Inferior parietal cortex (tissue), 1 donor: ENCODE measurements at regions not wholly inside any gene's neighbourhood (a gene's known extent, or its start where the extent isn't known, plus 50 kb on each side); places are given as distances from the start of the nearest gene placed in this dataset.

Experiments
- DNase-seq: peaks from one replicate; pipeline ENCODE4 v3.0.0-alpha.2; 2016; ENCODE audit errors: extremely low spot score

GRCh38 chr2:34112161-34112560 is 513.1 kb upstream of the FAM98A start:
- no peak for DNase-seq

- no peak for DNase-seq
Observed at GRCh38 chr2:34110392-34110791, 511.3 kb upstream of the FAM98A start.

GRCh38 chr2:34107811-34108210 is 508.7 kb upstream of the FAM98A start:
- DNase-seq = no peak

GRCh38 chr2:34105006-34105767 is 506.1 kb upstream of the FAM98A start:
- DNase-seq = no peak

- no peak for DNase-seq
Observed at GRCh38 chr2:34104601-34105000, 505.5 kb upstream of the FAM98A start.

DNA sequence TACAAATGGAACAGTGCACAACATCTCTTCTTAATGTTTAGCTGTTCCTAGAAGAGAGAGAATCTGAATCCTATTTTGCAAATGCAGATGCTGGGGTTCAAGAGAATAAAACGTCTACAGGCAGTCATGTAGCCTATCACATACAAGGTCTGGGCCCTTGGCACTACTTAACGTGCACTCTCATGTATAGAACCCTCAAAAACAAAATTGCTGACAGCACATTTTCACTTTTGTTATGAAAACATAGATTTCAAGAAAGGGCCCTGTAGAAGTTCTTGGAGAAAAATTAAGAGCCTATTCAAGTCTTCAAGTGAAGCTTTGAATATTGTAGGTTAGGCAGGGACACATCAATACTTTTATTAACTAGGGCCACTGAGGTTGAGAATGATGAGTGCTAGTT is 504.3 kb upstream of the FAM98A start:
- no peak for DNase-seq

DNA sequence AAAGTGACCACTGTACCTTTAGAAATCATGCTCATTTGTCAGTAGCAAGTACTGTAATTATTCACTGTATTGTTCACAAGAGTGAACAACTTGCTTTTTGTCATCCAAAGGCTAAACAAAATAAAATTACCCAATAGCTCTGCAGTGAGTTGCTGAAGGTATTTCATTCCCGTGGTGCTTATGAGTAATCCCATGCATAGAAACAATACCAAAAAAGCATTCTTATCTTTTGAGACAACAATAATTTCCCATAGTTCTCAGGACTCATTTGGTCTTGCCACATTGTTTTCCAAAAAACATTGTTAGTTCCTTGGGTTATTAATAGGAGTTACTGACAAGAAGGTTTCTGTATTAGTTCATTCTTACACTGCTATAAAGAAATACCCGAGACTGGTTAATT is 503.2 kb upstream of the FAM98A start:
- DNase-seq = no peak

- no peak for DNase-seq
Observed at GRCh38 chr2:34099377-34099776, 500.3 kb upstream of the FAM98A start.

- no peak for DNase-seq
Observed at GRCh38 chr2:34098256-34098655, 499.2 kb upstream of the FAM98A start.

DNA sequence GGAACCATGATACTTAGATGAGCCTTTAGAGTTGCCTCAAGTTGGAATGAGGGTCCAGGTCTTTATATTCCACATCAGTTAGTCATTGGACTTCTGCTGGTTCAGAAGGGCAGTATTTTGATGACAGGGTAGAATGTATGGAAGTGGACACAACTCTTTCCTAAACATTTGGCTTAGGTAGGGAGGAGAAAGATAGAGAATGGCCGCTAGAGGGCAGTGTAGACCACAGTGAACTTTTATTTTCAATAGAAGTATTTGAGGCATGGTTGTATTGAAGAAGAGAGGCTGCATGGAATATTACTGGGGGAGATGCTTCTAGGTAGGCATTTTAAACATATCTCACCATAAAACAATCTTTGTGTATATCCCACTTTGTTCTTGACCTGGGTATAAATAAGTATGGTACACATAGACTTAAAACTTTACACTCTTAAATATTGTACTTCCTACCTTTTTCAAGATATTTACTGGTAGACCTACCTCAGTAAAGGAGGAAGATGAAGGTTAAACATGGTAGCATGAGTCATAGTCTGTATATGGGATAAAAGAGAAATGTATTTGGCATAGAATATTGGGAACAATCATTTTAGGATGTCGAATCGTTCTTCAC is 497.6 kb upstream of the FAM98A start:
- peak; percentile 95 for DNase-seq

- DNase-seq = no peak
Observed at GRCh38 chr2:34093790-34094189, 494.7 kb upstream of the FAM98A start.

DNA sequence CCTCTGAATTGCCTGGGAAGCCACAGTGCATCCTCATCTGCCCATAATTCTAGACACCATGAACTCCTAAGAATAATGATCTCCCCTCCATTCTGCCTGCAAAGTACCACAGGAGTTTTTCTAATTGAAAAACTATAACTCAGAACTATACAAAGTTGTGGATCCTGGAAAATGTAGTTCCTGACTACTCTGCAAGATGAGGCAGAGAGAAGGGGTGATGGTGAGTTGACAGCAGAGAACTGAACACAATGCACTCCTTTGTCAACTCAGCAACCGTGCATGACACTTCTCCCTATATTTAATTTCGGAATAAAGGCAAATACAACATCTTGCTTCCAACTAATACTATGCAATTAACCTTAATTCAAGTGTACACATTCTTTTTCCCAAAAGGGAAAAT is 471.1 kb upstream of the FAM98A start:
- DNase-seq = peak; percentile 34

DNA sequence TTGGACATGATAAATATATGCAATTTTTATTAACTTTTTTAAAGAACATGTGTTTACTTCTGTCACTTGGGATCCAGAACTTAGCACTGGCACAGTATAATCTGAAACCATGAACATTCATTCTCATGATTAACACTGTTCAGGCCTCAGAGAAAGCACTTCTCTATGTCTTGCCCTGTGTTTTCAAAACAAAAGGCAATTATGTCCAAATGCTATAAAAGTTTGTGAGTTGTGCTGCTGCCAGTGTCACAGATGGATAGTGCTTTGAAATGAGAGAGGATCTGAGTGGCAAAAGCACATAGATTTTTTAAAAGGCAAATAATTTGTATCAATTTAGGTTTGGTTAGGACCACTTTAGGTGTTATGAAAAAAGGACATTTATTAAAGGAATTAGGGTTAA is 470.5 kb upstream of the FAM98A start:
- peak; percentile 62 for DNase-seq

DNA sequence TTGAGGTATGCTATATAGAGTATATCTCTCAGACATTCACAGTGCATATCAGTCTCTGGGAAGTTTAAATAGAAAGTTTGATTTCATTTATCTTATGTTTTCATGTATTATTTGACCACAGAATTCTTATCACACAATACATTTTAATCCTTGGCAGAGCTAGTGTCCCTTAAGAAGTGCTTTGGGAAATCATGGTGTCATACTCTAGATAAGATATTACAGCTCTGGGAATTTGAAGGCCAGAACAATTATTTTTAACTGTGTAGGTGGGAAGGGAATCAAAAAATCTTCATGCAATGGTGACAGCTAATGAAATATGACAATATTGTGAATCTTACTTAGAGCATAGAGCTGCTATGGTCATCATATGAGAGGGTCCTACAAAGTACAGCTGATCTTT is 451.3 kb upstream of the FAM98A start:
- no peak for DNase-seq

DNA sequence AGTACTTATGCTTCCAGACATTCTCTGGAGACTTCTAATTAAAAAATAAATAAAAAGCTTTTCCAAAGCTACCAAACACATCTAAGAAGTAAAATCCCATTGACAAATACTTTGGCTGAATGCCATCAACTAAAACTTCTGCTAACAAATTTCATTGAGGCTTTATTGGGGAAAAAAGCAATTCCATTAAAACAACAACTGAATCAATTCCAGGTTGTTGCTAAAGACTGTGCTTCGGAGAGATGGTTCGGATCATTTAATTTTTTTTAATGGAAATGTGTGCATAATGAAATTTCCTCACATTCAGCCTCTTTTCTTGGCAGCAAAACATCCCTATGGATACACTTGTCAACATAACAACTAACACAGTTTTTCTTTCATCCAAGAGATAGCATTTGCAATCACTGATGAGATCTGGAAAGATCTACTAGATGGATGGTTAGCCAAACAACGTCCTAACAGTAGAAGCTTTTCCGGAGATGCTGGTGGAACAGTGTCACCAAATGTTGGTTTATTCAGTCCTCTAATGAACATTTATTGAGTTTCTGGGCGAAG is 446.1 kb upstream of the FAM98A start:
- DNase-seq = no peak

- DNase-seq = no peak
Observed at GRCh38 chr2:34037886-34038285, 438.8 kb upstream of the FAM98A start.

DNA sequence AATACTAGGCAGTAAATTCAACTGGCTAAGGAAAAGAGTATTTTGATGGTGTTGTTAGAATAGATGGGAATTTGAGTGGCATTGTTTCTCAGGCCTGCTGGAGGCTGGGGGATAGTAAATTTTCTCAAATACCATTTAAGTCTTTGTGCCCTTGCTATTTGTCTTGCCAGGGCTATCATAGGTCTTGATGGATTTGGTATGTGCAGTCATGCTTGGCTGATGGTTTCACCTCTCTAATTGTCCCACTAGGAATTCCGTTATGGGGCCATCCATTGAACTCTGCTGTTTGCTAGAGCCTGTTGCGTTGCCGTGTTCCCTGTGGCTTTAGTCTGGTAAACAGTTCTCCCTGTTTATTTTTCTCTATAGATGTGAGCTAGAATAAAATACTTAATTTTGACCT is 438.1 kb upstream of the FAM98A start:
- no peak for DNase-seq

DNA sequence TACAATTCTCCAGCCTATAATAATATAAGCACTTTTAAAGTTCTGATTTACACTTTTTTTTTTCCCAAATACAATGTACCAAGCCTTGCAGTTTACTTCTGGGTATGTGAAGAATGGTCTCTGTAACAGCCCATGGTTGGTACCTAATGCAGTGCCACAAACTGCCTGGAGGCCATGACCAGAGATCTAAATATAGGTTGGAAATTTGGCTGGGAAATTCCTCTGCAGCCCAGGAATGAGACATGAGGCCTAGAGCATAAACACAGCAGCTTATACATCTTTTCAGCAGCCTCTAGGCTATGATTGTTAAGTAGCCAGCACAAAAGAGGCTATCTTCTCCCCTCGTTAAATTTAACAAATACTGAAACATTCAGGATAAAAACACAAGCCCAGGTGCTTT is 432.0 kb upstream of the FAM98A start:
- no peak for DNase-seq

DNA sequence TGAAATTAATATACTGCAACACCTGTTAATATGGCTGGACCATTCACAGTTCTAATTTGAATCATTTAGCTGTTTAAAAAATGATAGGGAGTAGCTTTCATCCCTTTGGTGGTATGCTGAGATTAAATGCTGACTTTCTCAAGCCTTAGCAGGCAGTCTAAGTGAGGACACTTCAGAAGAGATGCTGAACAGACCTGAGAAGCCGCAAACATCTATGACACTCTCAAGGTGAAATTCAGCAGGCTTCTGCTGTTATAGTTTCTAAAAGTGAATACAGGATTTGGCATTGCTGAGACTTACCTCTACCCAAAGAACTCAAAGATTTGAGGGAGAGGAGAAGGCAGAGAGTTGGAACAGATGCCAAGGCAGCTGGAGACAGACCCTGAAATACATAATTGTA is 431.2 kb upstream of the FAM98A start:
- no peak for DNase-seq

- DNase-seq = no peak
Observed at GRCh38 chr2:34029073-34029472, 430.0 kb upstream of the FAM98A start.

GRCh38 chr2:34025196-34025595 is 426.1 kb upstream of the FAM98A start:
- no peak for DNase-seq

DNA sequence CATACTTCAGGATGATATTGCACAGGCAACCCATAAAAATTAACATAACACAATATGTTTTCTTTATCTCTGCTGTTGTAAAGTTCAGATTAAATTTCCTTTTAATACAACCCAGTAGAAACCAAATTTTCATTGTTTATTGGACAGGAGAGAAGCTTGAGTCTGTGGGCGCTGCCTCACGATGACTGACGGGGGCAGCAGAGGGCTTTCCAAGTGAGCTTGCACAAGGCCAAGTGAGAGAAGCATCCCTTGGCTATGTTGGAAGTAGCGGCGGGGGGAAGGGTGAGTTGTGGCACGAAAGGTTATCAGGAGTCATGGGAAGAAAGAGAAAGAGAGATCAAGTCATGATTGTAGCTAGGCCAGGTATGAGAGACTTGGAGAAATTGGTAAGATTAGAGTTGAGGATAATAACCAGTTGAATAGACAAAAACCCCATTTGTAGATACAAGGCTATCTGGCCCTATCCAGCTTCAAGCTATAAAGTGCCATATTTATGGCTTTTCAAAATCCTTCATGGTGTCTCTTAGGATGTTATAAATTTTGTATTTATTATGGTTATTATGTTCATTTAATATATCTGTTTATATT is 413.7 kb upstream of the FAM98A start:
- peak; percentile 83 for DNase-seq

- DNase-seq = no peak
Observed at GRCh38 chr2:34011684-34012083, 412.6 kb upstream of the FAM98A start.
